Trophoblast cell (in vitro differentiated cells and primary cell): ENCODE measurements at regions not wholly inside any gene's neighbourhood (a gene's known extent, or its start where the extent isn't known, plus 50 kb on each side); places are given as distances from the start of the nearest gene placed in this dataset.

Source experiments
- DNase-seq, 2 donors: peaks; one replicate each; pipeline ENCODE4 v3.0.0-alpha.2; 2016
- H2AFZ ChIP-seq: 2 replicates; pipeline ENCODE4 v1.6.1; 2013; ENCODE audit warnings: low read length, moderate library complexity, mild to moderate bottlenecking; ENCODE audit not compliant: insufficient read depth, poor library complexity
- H2AK5ac ChIP-seq: 2 replicates; pipeline ENCODE4 v1.6.1; 2013; ENCODE audit warnings: mild to moderate bottlenecking, low read length
- H2BK120ac ChIP-seq: 2 replicates; pipeline ENCODE4 v1.6.1; 2013; ENCODE audit warnings: low read length, mild to moderate bottlenecking, moderate library complexity; ENCODE audit not compliant: insufficient read depth, poor library complexity
- H2BK12ac ChIP-seq: 2 replicates; pipeline ENCODE4 v1.6.1; 2013; ENCODE audit warnings: mild to moderate bottlenecking, low read length, moderate library complexity
- H2BK5ac ChIP-seq: 2 replicates; pipeline ENCODE4 v1.6.1; 2013; ENCODE audit warnings: low read length, low read depth, moderate library complexity, mild to moderate bottlenecking; ENCODE audit not compliant: poor library complexity
- H3K14ac ChIP-seq: 2 replicates; pipeline ENCODE4 v1.6.1; 2013; ENCODE audit warnings: mild to moderate bottlenecking, low read length
- H3K18ac ChIP-seq: 2 replicates; pipeline ENCODE4 v1.6.1; 2013; ENCODE audit warnings: mild to moderate bottlenecking, low read length
- H3K23ac ChIP-seq: 2 replicates; pipeline ENCODE4 v1.6.1; 2013; ENCODE audit warnings: low read length
- H3K27ac ChIP-seq: 2 replicates; pipeline ENCODE4 v1.5.1; 2013; ENCODE audit warnings: low read depth, mild to moderate bottlenecking, inconsistent platforms, low read length, moderate library complexity
- H3K27me3 ChIP-seq: 2 replicates; pipeline ENCODE4 v1.6.1; 2013; ENCODE audit warnings: inconsistent platforms, mild to moderate bottlenecking, low read length, moderate library complexity; ENCODE audit not compliant: insufficient read depth
- H3K36me3 ChIP-seq, 2 experiments: 1 replicate in 1 of 2; 2 replicates in 1 of 2; pipeline ENCODE4 v1.6.1; 2013; ENCODE audit warnings: low read length in 2 of 2, mild to moderate bottlenecking in 2 of 2, moderate library complexity in 1 of 2; ENCODE audit not compliant: insufficient read depth in 2 of 2, control insufficient read depth in 1 of 2
- H3K4ac ChIP-seq: 2 replicates; pipeline ENCODE4 v1.6.1; 2013; ENCODE audit warnings: low read depth, mild to moderate bottlenecking, low read length, moderate library complexity
- H3K4me1 ChIP-seq, 2 experiments: 1 replicate in 1 of 2; 2 replicates in 1 of 2; pipeline ENCODE4 v1.6.1; 2013; ENCODE audit warnings: low read length in 2 of 2, mild to moderate bottlenecking in 2 of 2, moderate library complexity in 1 of 2; ENCODE audit not compliant: insufficient read depth in 2 of 2, control insufficient read depth in 1 of 2
- H3K4me2 ChIP-seq: 2 replicates; pipeline ENCODE4 v1.6.1; 2013; ENCODE audit warnings: inconsistent platforms, mild to moderate bottlenecking, low read length, moderate library complexity
- H3K4me3 ChIP-seq: 2 replicates; pipeline ENCODE4 v1.5.1; 2013; ENCODE audit warnings: mild to moderate bottlenecking, low read depth, low read length, inconsistent platforms
- H3K79me1 ChIP-seq: one replicate; pipeline ENCODE4 v1.6.1; 2013; ENCODE audit warnings: low read length
- H3K79me2 ChIP-seq: 2 replicates; pipeline ENCODE4 v1.6.1; 2013; ENCODE audit warnings: low read length, mild to moderate bottlenecking; ENCODE audit not compliant: control insufficient read depth, insufficient read depth, poor library complexity
- H3K9ac ChIP-seq: 2 replicates; pipeline ENCODE4 v1.6.1; 2013; ENCODE audit warnings: mild to moderate bottlenecking, low read length
- H3K9me3 ChIP-seq: 2 replicates; pipeline ENCODE4 v1.6.1; 2013; ENCODE audit warnings: low read depth, mild to moderate bottlenecking, control low read depth, inconsistent platforms, low read length; ENCODE audit not compliant: insufficient read depth
- H4K12ac ChIP-seq: 2 replicates; pipeline ENCODE4 v1.6.1; 2013; ENCODE audit warnings: low read depth, mild to moderate bottlenecking, low read length, moderate library complexity
- H4K8ac ChIP-seq: 2 replicates; pipeline ENCODE4 v1.6.1; 2013; ENCODE audit warnings: low read depth, mild to moderate bottlenecking, low read length, moderate library complexity
- H4K91ac ChIP-seq: one replicate; pipeline ENCODE4 v1.6.1; 2013; ENCODE audit warnings: low read depth, mild to moderate bottlenecking, low read length, moderate library complexity
- WGBS: extraction: QIAGEN DNeasy Blood & Tissue Kit; methylation state at CpG from one replicate; pipeline ENCODE4 v1.1.7; 2013; ENCODE audit warnings: missing lambda C conversion rate; ENCODE audit not compliant: insufficient read length, insufficient coverage; ENCODE audit errors: extremely low coverage; 5-methylcytosine and 5-hydroxymethylcytosine counted together

DNA sequence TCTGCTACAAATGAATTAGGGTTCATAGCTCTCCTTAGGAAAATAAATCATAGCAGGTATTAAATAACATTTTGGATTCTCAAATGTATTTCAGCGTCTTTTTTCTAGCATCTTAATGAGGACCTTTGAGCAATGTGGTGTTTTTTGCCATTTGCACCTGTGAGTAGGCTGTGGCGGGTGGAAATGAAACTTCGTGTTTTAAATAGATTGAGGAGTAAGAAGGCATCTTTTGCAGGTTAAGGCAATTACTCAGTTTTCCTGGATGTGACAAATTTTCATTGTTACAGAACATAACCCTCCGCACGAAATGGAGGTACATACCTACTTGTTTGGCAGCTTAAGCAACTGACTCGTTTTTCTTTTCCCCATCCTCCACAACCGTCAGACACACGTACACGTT is 708.9 kb upstream of the NRSN1 start:
- Histone ChIP-seq H3K27ac (no peak overlapping the region), H2AK5ac (no peak overlapping the region), H3K9me3 (peaks cover 2% of the 10 kb centered on the region), H3K4me2 (no peak overlapping the region), H4K8ac (no peak overlapping the region), H3K4me3 (no peak overlapping the region), H3K79me1 (no peaks in the 10 kb centered on the region), H3K4me1 (no peaks in the 10 kb centered on the region), H3K4ac (no peak overlapping the region), H3K23ac (no peak overlapping the region), H3K27me3 (no peaks in the 10 kb centered on the region), H3K79me2 (no peaks in the 10 kb centered on the region), H4K12ac (no peak overlapping the region), H2BK120ac (no peak overlapping the region), H4K91ac (no peak overlapping the region), H2BK5ac (no peak overlapping the region), H3K9ac (no peak overlapping the region), H3K18ac (no peak overlapping the region), H2BK12ac (no peak overlapping the region), H3K14ac (no peak overlapping the region), H3K36me3 (no peaks in the 10 kb centered on the region), H2AFZ (no peak overlapping the region)
- 100% methylated on average over 3 of the region's 9 CpGs for WGBS
- no peak for DNase-seq

DNA sequence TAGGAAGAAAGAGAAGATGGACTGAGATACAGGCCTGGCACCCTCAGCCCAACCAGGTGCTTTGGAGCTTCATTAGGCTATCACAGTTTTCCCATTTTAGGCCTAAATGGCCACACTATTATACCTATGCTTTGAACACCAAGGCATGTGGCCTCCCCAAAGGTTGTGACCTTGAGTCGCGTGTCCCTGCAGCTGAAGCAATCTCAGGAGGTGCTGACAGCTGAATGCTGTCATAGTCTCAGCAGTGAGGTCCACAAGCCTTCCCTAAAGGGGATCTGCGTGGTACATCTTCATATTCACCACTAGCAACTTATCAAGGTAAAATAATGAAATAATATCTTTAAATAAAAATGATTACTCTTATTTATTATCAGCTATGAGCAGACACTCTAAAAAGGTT is 707.9 kb upstream of the NRSN1 start:
- Histone ChIP-seq H3K27ac (no peak overlapping the region), H2BK12ac (no peak overlapping the region), H2AK5ac (no peak overlapping the region), H4K12ac (no peak overlapping the region), H2AFZ (no peak overlapping the region), H3K9ac (no peak overlapping the region), H3K4me2 (no peak overlapping the region), H3K36me3 (no peaks in the 10 kb centered on the region), H3K23ac (no peak overlapping the region), H3K4ac (no peak overlapping the region), H3K27me3 (no peaks in the 10 kb centered on the region), H3K4me3 (peak overlapping the region; percentile 42), H4K8ac (no peak overlapping the region), H3K14ac (no peak overlapping the region), H3K79me1 (no peaks in the 10 kb centered on the region), H3K79me2 (no peaks in the 10 kb centered on the region), H3K18ac (no peak overlapping the region), H3K4me1 (no peaks in the 10 kb centered on the region), H3K9me3 (peaks cover 2% of the 10 kb centered on the region), H2BK120ac (no peak overlapping the region), H2BK5ac (no peak overlapping the region), H4K91ac (no peak overlapping the region)
- no peak for DNase-seq
- no CpG with 5 or more reads among the region's 3 CpGs for WGBS

DNA sequence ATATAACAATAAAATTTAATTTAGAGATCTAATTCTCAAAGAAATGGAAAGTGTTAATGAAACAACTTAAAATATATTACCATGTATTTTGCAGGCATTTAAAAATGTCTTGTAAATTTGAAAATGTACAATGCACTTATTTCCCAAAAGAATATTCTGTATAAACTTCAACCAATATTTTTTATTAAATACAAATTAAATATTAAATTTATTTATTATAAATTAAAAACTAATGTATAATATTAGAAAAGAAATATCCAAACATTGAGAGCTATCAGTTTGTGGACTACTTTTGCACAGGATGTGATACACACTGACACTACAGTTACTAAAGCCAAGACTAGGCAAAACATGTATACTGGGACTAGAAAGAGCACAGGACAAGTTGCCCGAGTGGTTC is 707.0 kb upstream of the NRSN1 start:
- H3K79me2 ChIP-seq, result no peaks in the 10 kb centered on the region
- H3K27me3 ChIP-seq, result no peaks in the 10 kb centered on the region
- no peak overlapping the region for H4K8ac ChIP-seq
- no peak overlapping the region for H3K18ac ChIP-seq
- H3K4me1 ChIP-seq, result no peaks in the 10 kb centered on the region
- no peak overlapping the region for H3K4me3 ChIP-seq
- no peak overlapping the region for H3K4ac ChIP-seq
- no peak overlapping the region for H4K91ac ChIP-seq
- H2BK5ac ChIP-seq, result no peak overlapping the region
- no peak overlapping the region for H4K12ac ChIP-seq
- H3K9ac ChIP-seq, result no peak overlapping the region
- no peak overlapping the region for H3K4me2 ChIP-seq
- no peaks in the 10 kb centered on the region for H3K79me1 ChIP-seq
- no peak overlapping the region for H3K14ac ChIP-seq
- no peak overlapping the region for H2AK5ac ChIP-seq
- no peaks in the 10 kb centered on the region for H3K36me3 ChIP-seq
- H2AFZ ChIP-seq, result no peak overlapping the region
- WGBS, result no CpG with 5 or more reads among the region's 1 CpG
- H3K23ac ChIP-seq, result no peak overlapping the region
- no peak overlapping the region for H2BK12ac ChIP-seq
- no peak overlapping the region for H3K27ac ChIP-seq
- DNase-seq, result no peak
- H2BK120ac ChIP-seq, result no peak overlapping the region
- H3K9me3 ChIP-seq, result peaks cover 2% of the 10 kb centered on the region

DNA sequence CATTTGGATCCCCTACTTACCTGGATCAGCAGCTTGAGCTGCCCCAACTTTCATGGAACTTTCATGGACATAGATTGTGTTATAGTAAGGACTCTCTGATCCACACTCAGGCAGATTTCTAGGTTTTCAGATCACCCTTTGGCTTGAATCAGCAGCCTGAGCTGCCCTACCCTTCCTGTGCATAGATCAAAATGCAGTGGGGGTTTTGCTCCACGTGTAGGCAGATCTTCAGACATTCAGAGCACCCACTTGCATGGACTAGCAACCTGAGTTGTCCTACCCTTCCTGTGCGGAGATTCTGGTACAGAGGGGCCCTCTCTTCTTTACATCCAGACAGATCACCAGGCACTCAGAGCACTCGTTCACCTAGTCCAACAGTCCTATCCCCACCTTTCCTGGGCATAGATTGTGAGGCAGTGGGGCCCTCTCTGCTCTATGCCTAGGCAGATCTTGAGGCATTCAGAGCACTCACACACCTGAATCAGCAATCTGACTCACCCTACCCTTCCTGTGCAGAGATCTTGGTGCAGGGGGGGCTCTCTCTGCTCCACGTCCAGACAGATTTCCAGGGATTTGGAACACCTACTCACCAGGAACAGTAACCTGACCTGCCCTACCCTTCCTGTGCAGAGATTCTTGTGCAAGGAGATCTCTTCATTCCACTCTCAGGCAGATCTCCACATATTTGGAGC is 705.2 kb upstream of the NRSN1 start:
- no peak overlapping the region for H3K4me2 ChIP-seq
- no peak for DNase-seq
- no peak overlapping the region for H4K8ac ChIP-seq
- H3K23ac ChIP-seq, result no peak overlapping the region
- peaks cover 2% of the 10 kb centered on the region for H3K9me3 ChIP-seq
- no peak overlapping the region for H3K18ac ChIP-seq
- no peak overlapping the region for H2AK5ac ChIP-seq
- no peak overlapping the region for H2BK120ac ChIP-seq
- no peak overlapping the region for H3K9ac ChIP-seq
- no peak overlapping the region for H3K27ac ChIP-seq
- no peaks in the 10 kb centered on the region for H3K27me3 ChIP-seq
- no peak overlapping the region for H3K4me3 ChIP-seq
- no peak overlapping the region for H3K14ac ChIP-seq
- H2BK5ac ChIP-seq, result no peak overlapping the region
- H3K4ac ChIP-seq, result no peak overlapping the region
- no CpG with 5 or more reads among the region's 4 CpGs for WGBS
- no peaks in the 10 kb centered on the region for H3K79me1 ChIP-seq
- H4K91ac ChIP-seq, result no peak overlapping the region
- no peak overlapping the region for H4K12ac ChIP-seq
- no peaks in the 10 kb centered on the region for H3K4me1 ChIP-seq
- H2AFZ ChIP-seq, result no peak overlapping the region
- no peaks in the 10 kb centered on the region for H3K36me3 ChIP-seq
- H3K79me2 ChIP-seq, result no peaks in the 10 kb centered on the region
- H2BK12ac ChIP-seq, result no peak overlapping the region
